Tibial nerve (tissue), 4 donors: ENCODE measurements at regions not wholly inside any gene's neighbourhood (a gene's known extent, or its start where the extent isn't known, plus 50 kb on each side); places are given as distances from the start of the nearest gene placed in this dataset.

ENCODE experiments used
- DNase-seq, 2 donors: peaks; one replicate each; pipeline ENCODE4 v3.0.0-alpha.2; 2019; ENCODE audit warnings: low spot score in 2 of 2
- H3K27ac ChIP-seq, 4 donors: fragments of 200-600 bp; sonication (generic) in 3 of 4; one replicate each; pipeline ENCODE4 v1.5.1; 2017 to 2019; ENCODE audit warnings: mild to moderate bottlenecking in 1 of 4
- H3K27me3 ChIP-seq, 2 donors: fragments of 200-600 bp; sonication (generic) in 1 of 2; one replicate each; pipeline versions ENCODE4 v1.5.1 to v1.6.0; 2017 to 2019
- H3K36me3 ChIP-seq, 3 donors: fragments of 200-600 bp; sonication (generic); one replicate each; pipeline ENCODE4 v1.5.1; 2018 to 2019
- H3K4me1 ChIP-seq, 4 donors: fragments of 200-600 bp; sonication (generic) in 3 of 4; one replicate each; pipeline ENCODE4 v1.5.1; 2017 to 2019
- H3K4me3 ChIP-seq, 4 donors: fragments of 200-600 bp; sonication (generic) in 3 of 4; one replicate each; pipeline ENCODE4 v1.5.1; 2017 to 2019; ENCODE audit warnings: mild to moderate bottlenecking in 1 of 4, moderate library complexity in 1 of 4
- H3K9me3 ChIP-seq, 4 donors: fragments of 200-600 bp; sonication (generic) in 3 of 4; one replicate each; pipeline ENCODE4 v1.5.1; 2017 to 2019
- CTCF ChIP-seq, 5 experiments: fragments of 200-600 bp in 3 of 5; fragments of 450-650 bp in 2 of 5; sonication (generic) in 3 of 5; IDR thresholded peaks; one replicate each; pipeline ENCODE4 v1.5.1; 2016 to 2019; ENCODE audit warnings: antibody characterized with exemption in 5 of 5, mild to moderate bottlenecking in 3 of 5, moderate library complexity in 2 of 5
- EP300 ChIP-seq, 2 donors: sonication (generic); formaldehyde crosslinking; IDR thresholded peaks; one replicate each; pipeline ENCODE4 v1.6.1; 2017; ENCODE audit warnings: antibody characterized with exemption in 2 of 2, mild to moderate bottlenecking in 1 of 2
- POLR2A ChIP-seq, 2 donors: fragments of 450-650 bp; IDR thresholded peaks; one replicate each; pipeline ENCODE4 v1.6.1; 2017; ENCODE audit warnings: antibody characterized with exemption in 2 of 2, mild to moderate bottlenecking in 2 of 2, moderate library complexity in 2 of 2
- WGBS, 2 donors: methylation state at CpG; one replicate each; pipeline ENCODE4 v1.1.5; 2018; 5-methylcytosine and 5-hydroxymethylcytosine counted together

- no peaks in the 10 kb centered on the region for H3K27me3 ChIP-seq
- no peak overlapping the region for H3K27ac ChIP-seq
- no peaks in the 10 kb centered on the region for H3K4me1 ChIP-seq
- H3K9me3 ChIP-seq, result no peaks in the 10 kb centered on the region
- no peak overlapping the region for H3K4me3 ChIP-seq
- DNase-seq, result no peak
- H3K36me3 ChIP-seq, result no peaks in the 10 kb centered on the region
- TF ChIP-seq CTCF (IDR thresholded peaks at IDR 0.05), result no peak
- TF ChIP-seq POLR2A (IDR thresholded peaks at IDR 0.05), result no peak
- TF ChIP-seq EP300 (IDR thresholded peaks at IDR 0.05), result no peak
- 62 to 68% methylated on average over 6 of the region's 6 CpGs for WGBS, 2 donors
Observed at GRCh38 chr2:41768310-41768709, 279.5 kb upstream of the PKDCC start.

GRCh38 chr2:41771710-41772109 is 276.1 kb upstream of the PKDCC start:
- Histone ChIP-seq H3K27me3 (no peaks in the 10 kb centered on the region), H3K4me3 (no peak overlapping the region), H3K27ac (no peak overlapping the region), H3K9me3 (no peaks in the 10 kb centered on the region), H3K36me3 (no peaks in the 10 kb centered on the region), H3K4me1 (no peaks in the 10 kb centered on the region)
- TF ChIP-seq POLR2A (IDR thresholded peaks at IDR 0.05) (no peak), CTCF (IDR thresholded peaks at IDR 0.05) (no peak), EP300 (IDR thresholded peaks at IDR 0.05) (no peak)
- DNase-seq, result no peak
- 100% methylated on average over 1 of the region's 1 CpG for WGBS, 2 donors

GRCh38 chr2:41772697-41773096 is 275.1 kb upstream of the PKDCC start:
- H3K4me3 ChIP-seq, result no peak overlapping the region
- WGBS, 2 donors, result 91 to 94% methylated on average over 4 of the region's 4 CpGs
- TF ChIP-seq POLR2A (IDR thresholded peaks at IDR 0.05) (no peak), EP300 (IDR thresholded peaks at IDR 0.05) (no peak)

GRCh38 chr2:41774011-41774605 is 273.7 kb upstream of the PKDCC start:
- no peaks in the 10 kb centered on the region for H3K36me3 ChIP-seq
- H3K9me3 ChIP-seq, result no peaks in the 10 kb centered on the region
- H3K4me3 ChIP-seq, result no peak overlapping the region
- H3K27ac ChIP-seq, result no peak overlapping the region
- TF ChIP-seq POLR2A (IDR thresholded peaks at IDR 0.05) (no peak), EP300 (IDR thresholded peaks at IDR 0.05) (no peak), CTCF (IDR thresholded peaks at IDR 0.05) (no peak)
- no peak for DNase-seq
- WGBS, 2 donors, result 66 to 81% methylated on average over 3 of the region's 3 CpGs
- H3K4me1 ChIP-seq, result no peaks in the 10 kb centered on the region
- no peaks in the 10 kb centered on the region for H3K27me3 ChIP-seq

More at GRCh38 chr2:41772697-41773096, 275.1 kb upstream of the PKDCC start:
- no peak for DNase-seq
- Histone ChIP-seq H3K36me3 (no peaks in the 10 kb centered on the region), H3K4me1 (no peaks in the 10 kb centered on the region), H3K27ac (no peak overlapping the region), H3K9me3 (no peaks in the 10 kb centered on the region), H3K27me3 (no peaks in the 10 kb centered on the region)

- no peak overlapping the region for H3K27ac ChIP-seq
- no peak for DNase-seq
- H3K4me1 ChIP-seq, result peaks cover 0 to 7% (median 0%) of the 10 kb centered on the region in 4 donors
- no peak overlapping the region for H3K4me3 ChIP-seq
- 46 to 49% methylated on average over 4 of the region's 4 CpGs for WGBS, 2 donors
- no peaks in the 10 kb centered on the region for H3K9me3 ChIP-seq
- no peaks in the 10 kb centered on the region for H3K36me3 ChIP-seq
- H3K27me3 ChIP-seq, result no peaks in the 10 kb centered on the region
- no peak for TF ChIP-seq POLR2A (IDR thresholded peaks at IDR 0.05)
Observed at GRCh38 chr2:41775366-41776025, 272.3 kb upstream of the PKDCC start.

- no peak overlapping the region for H3K27ac ChIP-seq
- H3K9me3 ChIP-seq, result no peaks in the 10 kb centered on the region
- no peaks in the 10 kb centered on the region for H3K36me3 ChIP-seq
- TF ChIP-seq CTCF (IDR thresholded peaks at IDR 0.05), result no peak
- TF ChIP-seq EP300 (IDR thresholded peaks at IDR 0.05), result no peak
- no peak for TF ChIP-seq POLR2A (IDR thresholded peaks at IDR 0.05)
- 39 to 42% methylated on average over 3 of the region's 3 CpGs for WGBS, 2 donors
- peaks cover 0 to 7% (median 0%) of the 10 kb centered on the region in 4 donors for H3K4me1 ChIP-seq
- no peaks in the 10 kb centered on the region for H3K27me3 ChIP-seq
- no peak overlapping the region for H3K4me3 ChIP-seq
- no peak for DNase-seq
Observed at GRCh38 chr2:41779888-41780287, 267.9 kb upstream of the PKDCC start.
